ENCODE measurements at regions not wholly inside any gene's neighbourhood (a gene's known extent, or its start where the extent isn't known, plus 50 kb on each side); places are given as distances from the start of the nearest gene placed in this dataset.

GRCh38 chr3:99366663-99367429 lies 271.5 kb upstream of the COL8A1 start:
- Histone ChIP-seq H3K4me3 (ENCODE audit: low read length) (no peak overlapping the region), H3K9me2 (ENCODE audit: insufficient read depth, low read length) (no peaks in the 10 kb centered on the region), H2AFZ (ENCODE audit: low read depth, low read length) (no peak overlapping the region), H3F3A (ENCODE audit: insufficient read depth, low read length, poor library complexity, severe bottlenecking) (no peaks in the 10 kb centered on the region), H3K27me3 (ENCODE audit: insufficient read depth, low read depth, low read length) (no peaks in the 10 kb centered on the region), H3K36me3 (ENCODE audit: insufficient read depth, low read length) (no peaks in the 10 kb centered on the region), H3K9ac (ENCODE audit: low read length) (no peak overlapping the region), H3K9me3 (ENCODE audit: low read length) (no peaks in the 10 kb centered on the region), H4K20me1 (ENCODE audit: insufficient read depth) (no peaks in the 10 kb centered on the region), H3K79me2 (replicated peaks; ENCODE audit: insufficient read depth, low read length) (no peaks in the 10 kb centered on the region), H3K4me2 (ENCODE audit: low read length) (no peak overlapping the region), H3K27ac (ENCODE audit: low read length) (no peak overlapping the region)
- TF ChIP-seq RAD21 (conservative IDR thresholded peaks at IDR 0.05) (no peak), POLR2AphosphoS5 (IDR thresholded peaks at IDR 0.05) (no peak), TAF1 (IDR thresholded peaks at IDR 0.05; ENCODE audit: low read depth) (no peak), EZH2 (IDR thresholded peaks at IDR 0.05; ENCODE audit: borderline replicate concordance, insufficient read depth, low read length, poor library complexity, severe bottlenecking) (no peak), REST (IDR thresholded peaks at IDR 0.05; ENCODE audit: borderline replicate concordance) (no peak), MXI1 (conservative IDR thresholded peaks at IDR 0.05; ENCODE audit: poor library complexity, severe bottlenecking) (no peak), EP300 (conservative IDR thresholded peaks at IDR 0.05; ENCODE audit: poor library complexity, severe bottlenecking) (no peak), SMC3 (conservative IDR thresholded peaks at IDR 0.05; ENCODE audit: poor library complexity) (no peak), CTCF (IDR thresholded peaks at IDR 0.05; ENCODE audit: poor library complexity, severe bottlenecking) (no peak)

GRCh38 chr3:99365979-99366378 lies 272.4 kb upstream of the COL8A1 start:
- Histone ChIP-seq H3K4me2 (ENCODE audit: low read length) (no peak overlapping the region), H3K79me2 (replicated peaks; ENCODE audit: insufficient read depth, low read length) (no peaks in the 10 kb centered on the region), H3K36me3 (ENCODE audit: insufficient read depth, low read length) (no peaks in the 10 kb centered on the region), H3F3A (ENCODE audit: insufficient read depth, low read length, poor library complexity, severe bottlenecking) (no peaks in the 10 kb centered on the region), H3K9me2 (ENCODE audit: insufficient read depth, low read length) (no peaks in the 10 kb centered on the region), H3K27me3 (ENCODE audit: insufficient read depth, low read depth, low read length) (no peaks in the 10 kb centered on the region), H3K9ac (ENCODE audit: low read length) (no peak overlapping the region), H2AFZ (ENCODE audit: low read depth, low read length) (no peak overlapping the region), H4K20me1 (ENCODE audit: insufficient read depth) (no peaks in the 10 kb centered on the region), H3K4me3 (ENCODE audit: low read length) (no peak overlapping the region), H3K9me3 (ENCODE audit: low read length) (no peaks in the 10 kb centered on the region), H3K27ac (ENCODE audit: low read length) (no peak overlapping the region)
- TF ChIP-seq EZH2 (IDR thresholded peaks at IDR 0.05; ENCODE audit: borderline replicate concordance, insufficient read depth, low read length, poor library complexity, severe bottlenecking) (no peak), REST (IDR thresholded peaks at IDR 0.05; ENCODE audit: borderline replicate concordance) (no peak), TAF1 (IDR thresholded peaks at IDR 0.05; ENCODE audit: low read depth) (no peak), CTCF (IDR thresholded peaks at IDR 0.05; ENCODE audit: poor library complexity, severe bottlenecking) (no peak), POLR2AphosphoS5 (IDR thresholded peaks at IDR 0.05) (no peak)

Measured in neural cell (in vitro differentiated cells).